ENCODE measurements at regions not wholly inside any gene's neighbourhood (a gene's known extent, or its start where the extent isn't known, plus 50 kb on each side); places are given as distances from the start of the nearest gene placed in this dataset.

GRCh38 chr3:177946497-177946896 lies 589.7 kb upstream of the KCNMB2 start:
- no peak overlapping the region for H3K4me3 ChIP-seq (ENCODE audit: low read depth, low read length)
- H2BK12ac ChIP-seq (ENCODE audit: low read length): no peak overlapping the region
- H2AFZ ChIP-seq (ENCODE audit: insufficient read depth, low read length, poor library complexity): no peak overlapping the region
- no peaks in the 10 kb centered on the region for H3K27me3 ChIP-seq (ENCODE audit: insufficient read depth, low read length)
- no peak overlapping the region for H4K8ac ChIP-seq (ENCODE audit: low read depth, low read length)
- H3K14ac ChIP-seq (ENCODE audit: low read length): no peak overlapping the region
- H3K9me3 ChIP-seq (ENCODE audit: insufficient read depth, low read depth, low read length): no peaks in the 10 kb centered on the region
- no peaks in the 10 kb centered on the region for H3K36me3 ChIP-seq (ENCODE audit: control insufficient read depth in 1 of 2, insufficient read depth in 2 of 2, low read length in 2 of 2)
- no peak for DNase-seq
- H3K4me2 ChIP-seq (ENCODE audit: low read length): no peak overlapping the region
- H2BK5ac ChIP-seq (ENCODE audit: low read depth, low read length, poor library complexity): no peak overlapping the region
- no peak overlapping the region for H4K12ac ChIP-seq (ENCODE audit: low read depth, low read length)
- H4K91ac ChIP-seq (ENCODE audit: low read depth, low read length): no peak overlapping the region
- no peak overlapping the region for H3K4ac ChIP-seq (ENCODE audit: low read depth, low read length)
- no peaks in the 10 kb centered on the region for H3K79me2 ChIP-seq (ENCODE audit: control insufficient read depth, insufficient read depth, low read length, poor library complexity)
- no peaks in the 10 kb centered on the region for H3K79me1 ChIP-seq (ENCODE audit: low read length)
- WGBS (ENCODE audit: extremely low coverage, insufficient coverage, insufficient read length): no CpG with 5 or more reads among the region's 1 CpG
- H3K27ac ChIP-seq (ENCODE audit: low read depth, low read length): no peak overlapping the region
- no peak overlapping the region for H2AK5ac ChIP-seq (ENCODE audit: low read length)
- no peak overlapping the region for H3K9ac ChIP-seq (ENCODE audit: low read length)
- H3K23ac ChIP-seq (ENCODE audit: low read length): no peak overlapping the region
- no peaks in the 10 kb centered on the region for H3K4me1 ChIP-seq (ENCODE audit: control insufficient read depth in 1 of 2, insufficient read depth in 2 of 2, low read length in 2 of 2)
- H2BK120ac ChIP-seq (ENCODE audit: insufficient read depth, low read length, poor library complexity): no peak overlapping the region
- H3K18ac ChIP-seq (ENCODE audit: low read length): no peak overlapping the region

DNA sequence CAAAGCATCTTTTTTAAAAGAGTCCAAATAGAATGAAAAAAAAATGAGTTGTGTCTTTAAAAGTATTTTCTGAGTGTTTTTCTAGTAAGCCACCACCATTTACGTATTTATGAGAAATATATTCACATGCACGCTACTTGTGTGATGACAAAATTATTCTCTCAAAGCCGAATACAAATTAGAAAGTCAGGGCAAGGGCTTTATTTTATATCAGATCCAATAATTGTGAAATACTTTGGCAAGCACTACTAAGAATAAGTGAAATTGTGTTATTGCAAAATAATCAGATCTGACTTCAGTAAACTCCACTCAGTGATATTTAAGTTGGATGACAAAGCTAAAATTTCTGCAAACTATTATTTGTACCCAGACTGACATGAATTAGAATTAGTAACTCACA lies 589.3 kb upstream of the KCNMB2 start:
- no peak overlapping the region for H3K14ac ChIP-seq (ENCODE audit: low read length)
- H4K8ac ChIP-seq (ENCODE audit: low read depth, low read length): no peak overlapping the region
- H4K12ac ChIP-seq (ENCODE audit: low read depth, low read length): no peak overlapping the region
- H3K4me1 ChIP-seq (ENCODE audit: control insufficient read depth in 1 of 2, insufficient read depth in 2 of 2, low read length in 2 of 2): no peaks in the 10 kb centered on the region
- no peaks in the 10 kb centered on the region for H3K27me3 ChIP-seq (ENCODE audit: insufficient read depth, low read length)
- H4K91ac ChIP-seq (ENCODE audit: low read depth, low read length): no peak overlapping the region
- no peak overlapping the region for H2AFZ ChIP-seq (ENCODE audit: insufficient read depth, low read length, poor library complexity)
- no peak overlapping the region for H3K23ac ChIP-seq (ENCODE audit: low read length)
- H3K79me2 ChIP-seq (ENCODE audit: control insufficient read depth, insufficient read depth, low read length, poor library complexity): no peaks in the 10 kb centered on the region
- DNase-seq: no peak
- no peak overlapping the region for H2BK5ac ChIP-seq (ENCODE audit: low read depth, low read length, poor library complexity)
- no peak overlapping the region for H2BK120ac ChIP-seq (ENCODE audit: insufficient read depth, low read length, poor library complexity)
- no peak overlapping the region for H2AK5ac ChIP-seq (ENCODE audit: low read length)
- no peak overlapping the region for H3K4me3 ChIP-seq (ENCODE audit: low read depth, low read length)
- H3K27ac ChIP-seq (ENCODE audit: low read depth, low read length): no peak overlapping the region
- no CpG with 5 or more reads among the region's 3 CpGs for WGBS (ENCODE audit: extremely low coverage, insufficient coverage, insufficient read length)
- H3K36me3 ChIP-seq (ENCODE audit: control insufficient read depth in 1 of 2, insufficient read depth in 2 of 2, low read length in 2 of 2): no peaks in the 10 kb centered on the region
- H3K9ac ChIP-seq (ENCODE audit: low read length): no peak overlapping the region
- H3K18ac ChIP-seq (ENCODE audit: low read length): no peak overlapping the region
- no peaks in the 10 kb centered on the region for H3K79me1 ChIP-seq (ENCODE audit: low read length)
- no peaks in the 10 kb centered on the region for H3K9me3 ChIP-seq (ENCODE audit: insufficient read depth, low read depth, low read length)
- no peak overlapping the region for H3K4ac ChIP-seq (ENCODE audit: low read depth, low read length)
- H2BK12ac ChIP-seq (ENCODE audit: low read length): no peak overlapping the region
- no peak overlapping the region for H3K4me2 ChIP-seq (ENCODE audit: low read length)

- H4K8ac ChIP-seq (ENCODE audit: low read depth, low read length): no peak overlapping the region
- H2BK5ac ChIP-seq (ENCODE audit: low read depth, low read length, poor library complexity): no peak overlapping the region
- H3K14ac ChIP-seq (ENCODE audit: low read length): no peak overlapping the region
- no peak overlapping the region for H2BK12ac ChIP-seq (ENCODE audit: low read length)
- H3K9ac ChIP-seq (ENCODE audit: low read length): no peak overlapping the region
- DNase-seq: peak; percentile 40 to 57
- no peak overlapping the region for H3K23ac ChIP-seq (ENCODE audit: low read length)
- H3K27ac ChIP-seq (ENCODE audit: low read depth, low read length): no peak overlapping the region
- H2AFZ ChIP-seq (ENCODE audit: insufficient read depth, low read length, poor library complexity): no peak overlapping the region
- H3K27me3 ChIP-seq (ENCODE audit: insufficient read depth, low read length): no peaks in the 10 kb centered on the region
- no peaks in the 10 kb centered on the region for H3K9me3 ChIP-seq (ENCODE audit: insufficient read depth, low read depth, low read length)
- no peak overlapping the region for H3K4me3 ChIP-seq (ENCODE audit: low read depth, low read length)
- no peaks in the 10 kb centered on the region for H3K79me2 ChIP-seq (ENCODE audit: control insufficient read depth, insufficient read depth, low read length, poor library complexity)
- no peaks in the 10 kb centered on the region for H3K4me1 ChIP-seq (ENCODE audit: control insufficient read depth in 1 of 2, insufficient read depth in 2 of 2, low read length in 2 of 2)
- H3K18ac ChIP-seq (ENCODE audit: low read length): no peak overlapping the region
- WGBS (ENCODE audit: extremely low coverage, insufficient coverage, insufficient read length): no CpG with 5 or more reads among the region's 2 CpGs
- no peak overlapping the region for H3K4me2 ChIP-seq (ENCODE audit: low read length)
- no peak overlapping the region for H4K91ac ChIP-seq (ENCODE audit: low read depth, low read length)
- H3K36me3 ChIP-seq (ENCODE audit: control insufficient read depth in 1 of 2, insufficient read depth in 2 of 2, low read length in 2 of 2): no peaks in the 10 kb centered on the region
- no peak overlapping the region for H4K12ac ChIP-seq (ENCODE audit: low read depth, low read length)
- H2BK120ac ChIP-seq (ENCODE audit: insufficient read depth, low read length, poor library complexity): no peak overlapping the region
- no peak overlapping the region for H3K4ac ChIP-seq (ENCODE audit: low read depth, low read length)
- H3K79me1 ChIP-seq (ENCODE audit: low read length): no peaks in the 10 kb centered on the region
- no peak overlapping the region for H2AK5ac ChIP-seq (ENCODE audit: low read length)
These were observed 588.3 kb upstream of the KCNMB2 start for GRCh38 chr3:177947901-177948300.

- Histone ChIP-seq H3K4me2 (ENCODE audit: low read length) (no peak overlapping the region), H4K91ac (ENCODE audit: low read depth, low read length) (no peak overlapping the region), H3K23ac (ENCODE audit: low read length) (no peak overlapping the region), H3K4ac (ENCODE audit: low read depth, low read length) (no peak overlapping the region), H2AFZ (ENCODE audit: insufficient read depth, low read length, poor library complexity) (no peak overlapping the region), H3K27ac (ENCODE audit: low read depth, low read length) (no peak overlapping the region), H3K79me1 (ENCODE audit: low read length) (no peaks in the 10 kb centered on the region), H2BK5ac (ENCODE audit: low read depth, low read length, poor library complexity) (no peak overlapping the region), H3K9me3 (ENCODE audit: insufficient read depth, low read depth, low read length) (no peaks in the 10 kb centered on the region), H2AK5ac (ENCODE audit: low read length) (no peak overlapping the region), H4K12ac (ENCODE audit: low read depth, low read length) (no peak overlapping the region), H3K18ac (ENCODE audit: low read length) (no peak overlapping the region), H3K36me3 (ENCODE audit: control insufficient read depth in 1 of 2, insufficient read depth in 2 of 2, low read length in 2 of 2) (no peaks in the 10 kb centered on the region), H2BK120ac (ENCODE audit: insufficient read depth, low read length, poor library complexity) (no peak overlapping the region), H2BK12ac (ENCODE audit: low read length) (no peak overlapping the region), H3K4me1 (ENCODE audit: control insufficient read depth in 1 of 2, insufficient read depth in 2 of 2, low read length in 2 of 2) (no peaks in the 10 kb centered on the region), H3K14ac (ENCODE audit: low read length) (no peak overlapping the region), H3K79me2 (ENCODE audit: control insufficient read depth, insufficient read depth, low read length, poor library complexity) (no peaks in the 10 kb centered on the region), H3K4me3 (ENCODE audit: low read depth, low read length) (no peak overlapping the region), H4K8ac (ENCODE audit: low read depth, low read length) (no peak overlapping the region), H3K9ac (ENCODE audit: low read length) (no peak overlapping the region), H3K27me3 (ENCODE audit: insufficient read depth, low read length) (no peaks in the 10 kb centered on the region)
- no CpG with 5 or more reads among the region's 4 CpGs for WGBS (ENCODE audit: extremely low coverage, insufficient coverage, insufficient read length)
- DNase-seq: no peak
These were observed 587.4 kb upstream of the KCNMB2 start for GRCh38 chr3:177948716-177949425.

Data from trophoblast cell (in vitro differentiated cells and primary cell).